Caki2 (cell line): ENCODE measurements at regions not wholly inside any gene's neighbourhood (a gene's known extent, or its start where the extent isn't known, plus 50 kb on each side); places are given as distances from the start of the nearest gene placed in this dataset.
"Not testable (repeated sequence)": the region's sequence is repeated elsewhere in the genome, so short reads cannot be mapped to it uniquely, and the experiment has no call there.

ENCODE experiments used
- DNase-seq: peaks from one replicate; pipeline ENCODE4 v3.0.0-alpha.2; 2015; ENCODE audit warnings: low read depth
- in situ Hi-C: cut with HindIII; loops from 2 replicates; pipeline ENCODE4 v1.10.0; 2016; ENCODE audit warnings: low sequenced_read_pairs, low pct_unique_long_range_greater_than_20kb, mixed read lengths

DNA sequence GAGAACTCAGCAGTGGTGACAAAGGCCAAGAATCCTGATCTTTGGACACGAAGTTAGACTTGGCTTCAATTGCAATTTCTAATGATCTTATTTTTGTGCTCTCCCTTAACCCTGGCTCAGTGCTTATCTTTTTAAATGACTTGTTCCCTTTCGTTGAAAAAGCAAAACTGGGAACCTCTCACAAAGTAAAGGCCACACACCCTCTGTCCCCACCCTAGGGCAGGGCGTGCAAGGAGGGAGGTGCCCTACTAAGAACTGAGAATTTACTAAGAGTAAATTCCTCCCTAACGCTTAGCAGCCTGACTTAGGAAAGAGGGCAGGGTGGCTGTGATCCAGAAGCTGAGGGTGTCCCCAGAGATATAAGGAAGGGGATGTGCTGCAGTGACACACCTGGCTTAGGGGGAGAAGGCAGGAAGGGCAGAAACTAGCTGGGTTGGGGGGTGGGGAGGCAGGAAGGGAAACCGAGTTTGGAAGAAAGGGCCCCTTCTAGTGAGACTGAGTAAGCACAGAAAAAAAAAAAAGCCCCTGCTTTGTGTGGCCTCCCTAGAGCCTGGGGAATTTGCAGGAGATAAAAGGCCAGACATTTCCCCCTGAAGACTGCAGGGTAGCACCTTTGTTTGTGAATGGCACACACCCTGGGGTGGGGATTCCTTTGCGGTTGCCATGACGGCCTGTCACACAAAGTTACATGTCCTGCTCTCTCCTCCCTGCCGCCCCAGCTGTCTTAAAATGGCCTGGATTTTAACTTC lies 435.1 kb downstream of the EFNB2 start:
- in situ Hi-C loops = no loop called here
- DNase-seq = no peak

DNA sequence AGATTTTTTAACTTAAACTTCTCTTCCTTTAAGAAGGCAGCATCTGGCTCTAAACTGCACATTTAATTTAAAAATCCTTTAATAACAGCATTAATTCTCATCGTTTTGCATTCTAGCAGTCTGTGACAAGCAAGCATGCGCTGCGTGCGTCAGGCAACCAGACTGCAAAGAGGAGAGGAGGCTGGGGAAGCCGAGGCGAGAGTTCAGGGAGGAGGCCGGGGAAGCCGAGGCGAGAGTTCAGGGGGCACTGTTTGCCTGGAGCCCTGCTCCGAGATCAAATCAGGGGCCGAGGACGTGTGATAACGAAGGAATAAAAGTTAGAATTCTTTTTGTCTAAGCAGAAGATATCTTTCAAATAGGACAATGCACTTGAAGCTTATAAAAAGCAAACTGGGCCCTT lies 435.7 kb downstream of the EFNB2 start:
- DNase-seq = no peak
- in situ Hi-C loops = no loop called here

DNA sequence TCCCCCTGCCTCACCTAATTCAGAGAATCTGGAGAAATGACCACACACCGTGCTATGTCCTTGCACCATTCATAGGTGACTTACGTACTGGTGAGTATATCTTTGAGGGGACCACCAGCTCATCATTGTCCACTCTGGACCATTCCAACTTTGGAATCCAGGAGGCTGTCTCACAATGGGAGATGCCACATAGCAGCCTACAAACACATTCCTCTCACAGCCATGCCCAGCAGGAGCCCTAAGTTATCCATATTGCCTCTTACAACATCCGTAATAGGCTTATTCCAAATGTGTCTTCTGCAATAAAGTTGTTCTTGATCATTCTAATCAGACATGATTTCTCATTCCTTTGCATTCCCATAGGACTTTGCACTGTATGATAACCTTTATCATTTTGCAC lies 436.7 kb downstream of the EFNB2 start:
- no peak for DNase-seq
- in situ Hi-C loops = no loop called here

DNA sequence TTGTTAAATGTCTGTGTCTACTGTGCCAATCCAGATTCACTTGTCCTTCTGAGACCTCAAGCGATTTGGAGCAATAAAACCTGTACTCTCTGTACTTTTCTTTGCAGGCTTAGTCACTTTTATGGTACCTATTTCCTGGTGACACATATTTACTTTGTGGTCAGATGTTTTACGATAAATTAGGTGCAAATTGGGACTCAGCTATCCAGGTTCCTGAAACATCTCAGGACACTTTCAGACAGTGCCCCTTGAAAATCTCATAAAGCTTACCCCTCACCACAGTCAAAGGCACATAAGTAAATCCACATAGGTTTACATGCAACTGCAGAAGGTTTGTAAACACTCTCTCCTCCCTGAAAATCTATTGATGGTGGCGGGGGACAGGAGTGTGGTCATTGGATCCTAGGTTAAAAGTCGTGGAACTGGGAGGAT lies 438.8 kb downstream of the EFNB2 start:
- DNase-seq = no peak
- in situ Hi-C loops = no loop called here

DNA sequence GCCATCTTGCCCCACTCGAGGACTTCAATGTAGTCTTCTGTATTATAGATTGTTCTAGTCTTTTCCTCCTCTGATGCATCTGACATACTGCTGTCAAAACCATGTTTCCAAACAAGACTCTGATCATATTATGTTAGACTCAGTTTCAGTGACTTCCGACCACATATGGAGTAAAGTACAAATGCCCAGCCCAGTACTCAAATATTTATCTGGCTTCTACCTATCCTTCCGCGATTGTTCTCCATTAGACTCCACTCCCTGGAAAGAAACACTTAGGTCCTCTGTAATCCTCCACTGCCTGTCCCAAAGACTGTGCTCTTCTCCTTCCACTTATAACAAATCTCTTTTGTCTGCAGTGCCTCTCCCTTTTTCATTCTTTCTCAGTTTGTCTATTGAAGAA lies 439.5 kb downstream of the EFNB2 start:
- in situ Hi-C loops = no loop called here
- DNase-seq = no peak

DNA sequence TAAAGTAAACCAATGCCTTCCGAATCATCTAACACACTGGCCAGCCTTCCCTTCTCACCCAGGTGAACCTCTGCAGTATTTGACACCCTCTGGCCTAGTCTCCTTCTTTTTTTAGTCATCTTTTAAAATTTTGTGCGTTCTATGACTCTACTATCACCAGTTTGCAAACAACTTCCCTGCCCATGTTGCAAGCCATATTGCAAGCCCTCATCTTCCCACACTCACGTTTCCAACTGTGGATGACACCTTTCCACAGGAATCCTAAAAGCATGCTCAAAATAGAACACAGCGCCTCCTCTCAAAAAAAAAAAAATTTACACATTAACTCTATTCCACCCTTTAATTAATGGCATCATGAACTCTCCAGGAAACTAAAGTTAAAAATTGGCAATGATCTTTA lies 440.1 kb downstream of the EFNB2 start:
- in situ Hi-C loops = no loop called here
- no peak for DNase-seq

DNA sequence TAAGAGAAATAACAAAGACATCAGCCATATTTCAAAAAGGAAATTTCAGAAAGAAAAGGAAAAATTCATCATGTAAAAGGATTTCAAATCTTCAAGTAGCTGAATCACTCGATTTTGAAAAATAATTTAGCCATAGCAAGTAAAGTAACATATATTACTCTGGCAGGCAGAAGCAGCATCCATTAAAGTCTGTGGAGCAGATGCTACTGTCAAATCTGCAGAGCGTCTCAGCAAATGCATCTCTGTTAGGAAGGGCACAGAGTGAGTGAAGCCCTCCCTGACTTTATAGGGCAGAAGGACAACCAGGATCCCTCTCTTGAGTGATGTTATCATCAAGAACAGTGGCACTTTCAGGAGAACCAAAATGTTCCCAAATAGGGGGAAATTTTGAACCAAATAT lies 445.5 kb downstream of the EFNB2 start:
- in situ Hi-C loops = no loop called here
- no peak for DNase-seq

DNA sequence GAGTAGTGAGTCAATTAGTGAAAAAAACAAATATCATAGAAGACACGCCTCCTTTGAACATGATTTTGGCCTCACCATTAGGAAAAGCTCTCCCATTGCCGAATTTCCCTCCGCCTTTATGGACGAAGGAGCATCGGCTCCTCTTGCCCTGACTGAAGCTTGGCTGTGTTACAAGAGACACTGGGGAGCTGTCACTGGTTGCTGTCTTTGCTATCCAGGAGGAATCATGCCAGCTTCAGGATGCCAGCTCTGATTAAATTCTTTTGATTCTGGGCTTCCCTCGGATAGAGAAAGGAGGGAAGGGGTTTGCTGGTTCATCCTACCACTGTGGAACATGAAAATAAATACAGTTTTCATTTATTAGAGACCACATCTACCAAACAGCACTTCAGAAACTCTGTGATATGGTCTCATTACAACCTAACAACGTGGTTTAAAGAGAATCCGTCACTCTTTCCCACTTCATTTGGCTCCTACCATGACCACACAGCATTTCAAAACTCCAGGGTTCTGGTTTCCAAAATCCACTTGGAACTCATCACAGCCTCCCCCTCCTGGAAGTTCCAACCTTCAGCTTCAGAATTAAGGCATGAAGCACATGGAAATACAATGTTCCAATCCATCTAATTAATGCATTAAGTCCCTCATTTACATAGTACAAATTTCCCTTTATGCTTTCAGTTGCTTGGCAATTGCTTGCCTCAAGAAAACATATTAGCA lies 446.0 kb downstream of the EFNB2 start:
- no peak for DNase-seq
- in situ Hi-C loops = no loop called here

DNA sequence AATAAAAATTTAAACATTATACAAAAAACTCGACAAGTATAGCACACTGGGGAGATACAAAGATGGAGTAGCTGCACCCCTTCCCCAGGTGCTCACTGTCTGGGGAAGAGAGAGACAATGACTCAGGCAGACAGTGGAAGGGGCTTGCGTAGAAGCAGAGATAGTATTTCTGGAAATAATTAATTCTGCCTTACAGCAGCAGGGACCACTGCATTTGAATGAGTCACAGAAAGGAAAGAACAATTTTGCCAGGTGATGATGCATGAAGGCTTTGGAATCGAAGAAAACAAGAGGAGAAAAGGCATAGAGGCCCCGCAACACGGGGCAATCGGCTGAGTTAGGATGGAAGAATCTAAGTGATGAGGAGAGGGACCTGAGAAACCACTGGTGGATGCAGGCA lies 447.4 kb downstream of the EFNB2 start:
- in situ Hi-C loops = no loop called here
- peak; percentile 76 for DNase-seq

DNA sequence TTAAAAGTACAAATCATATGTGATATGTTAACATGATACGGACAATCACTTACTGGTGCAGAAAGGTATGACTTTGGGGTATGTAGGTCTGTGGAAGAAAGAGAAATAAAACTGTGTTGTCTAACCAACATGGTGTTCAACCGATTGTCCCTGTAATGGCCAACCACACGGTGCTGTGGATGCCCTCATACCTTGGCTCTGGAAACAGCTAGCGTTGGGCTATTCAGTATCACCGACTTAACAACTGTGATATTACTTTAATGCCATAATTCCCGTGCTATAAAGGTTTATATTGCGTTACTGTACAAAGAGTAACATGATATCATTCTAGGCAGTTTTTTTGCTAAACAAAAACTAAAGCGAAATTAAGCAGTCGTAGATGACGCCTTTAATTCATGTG lies 448.3 kb downstream of the EFNB2 start:
- DNase-seq = no peak
- in situ Hi-C loops = no loop called here

DNA sequence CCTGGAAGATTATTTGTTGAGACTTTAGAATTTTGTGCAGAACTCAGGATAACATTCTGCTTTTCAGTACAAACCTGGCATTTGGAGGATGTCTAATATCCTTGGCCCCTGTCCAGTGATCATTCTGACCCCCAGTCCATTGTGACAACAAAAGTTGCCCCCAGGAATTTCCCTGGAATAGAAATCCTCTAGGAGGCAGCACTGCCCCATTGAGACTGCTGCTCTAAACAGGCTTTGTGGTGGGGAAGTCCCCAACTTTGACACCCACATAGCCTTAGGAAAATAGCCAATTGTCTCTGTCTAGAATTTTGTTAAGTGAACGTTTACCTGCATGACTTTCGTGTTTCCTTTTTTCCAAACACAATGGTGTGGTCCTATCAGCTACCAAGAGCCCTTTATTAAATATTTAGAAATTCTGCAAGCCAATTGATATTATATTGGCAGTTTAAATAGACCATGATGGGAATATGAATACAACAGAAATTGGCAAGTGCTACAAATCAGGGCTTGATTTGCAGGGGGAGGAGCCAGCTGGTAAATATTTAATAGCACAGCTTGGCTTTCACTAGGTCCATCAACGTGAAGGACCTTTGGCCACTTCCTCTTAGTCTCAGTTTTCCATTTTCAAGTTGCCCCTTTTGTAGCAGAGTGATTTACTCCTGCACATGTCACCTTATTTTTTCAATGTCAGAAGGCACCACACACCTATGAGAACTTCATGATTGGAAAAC lies 451.7 kb downstream of the EFNB2 start:
- in situ Hi-C loops = no loop called here
- DNase-seq = peak; percentile 31

DNA sequence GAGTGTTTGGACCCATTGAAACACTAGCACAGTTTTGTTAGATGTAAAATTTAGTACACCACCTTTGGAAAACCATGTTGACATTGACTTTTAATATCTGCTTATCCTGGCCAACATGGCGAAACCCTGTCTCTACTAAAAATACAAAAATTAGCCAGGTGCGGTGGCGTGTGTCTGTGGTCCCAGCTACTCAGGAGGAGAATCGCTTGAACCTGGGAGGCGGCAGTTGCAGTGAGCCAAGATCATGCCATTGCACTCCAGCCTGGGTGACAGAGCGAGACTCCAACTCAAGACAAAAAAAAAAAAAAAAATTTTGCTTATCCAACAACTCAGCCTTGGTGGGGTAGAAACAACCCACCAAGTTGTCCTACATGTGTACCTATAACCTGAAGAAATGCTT lies 454.2 kb downstream of the EFNB2 start:
- DNase-seq, in situ Hi-C loops: not testable (repeated sequence)

DNA sequence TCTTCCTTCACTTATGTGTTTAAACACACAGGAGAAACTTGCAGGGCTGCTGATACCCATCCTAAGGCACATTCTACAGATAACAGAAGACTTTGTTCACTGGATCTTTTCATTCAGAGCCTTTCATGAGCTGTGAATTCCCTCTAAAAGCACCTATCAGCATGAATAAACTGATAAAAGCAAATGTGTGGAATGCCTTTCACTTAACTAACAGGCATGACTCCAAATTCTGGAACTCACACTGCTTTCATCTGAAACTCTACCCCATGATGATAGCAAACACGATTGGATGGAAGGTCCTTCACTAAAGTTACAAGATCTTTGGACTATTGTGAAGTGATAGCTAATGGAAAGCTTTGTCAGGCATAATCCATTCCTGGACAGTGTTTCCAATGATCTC lies 457.3 kb downstream of the EFNB2 start:
- in situ Hi-C loops = no loop called here
- DNase-seq = no peak

DNA sequence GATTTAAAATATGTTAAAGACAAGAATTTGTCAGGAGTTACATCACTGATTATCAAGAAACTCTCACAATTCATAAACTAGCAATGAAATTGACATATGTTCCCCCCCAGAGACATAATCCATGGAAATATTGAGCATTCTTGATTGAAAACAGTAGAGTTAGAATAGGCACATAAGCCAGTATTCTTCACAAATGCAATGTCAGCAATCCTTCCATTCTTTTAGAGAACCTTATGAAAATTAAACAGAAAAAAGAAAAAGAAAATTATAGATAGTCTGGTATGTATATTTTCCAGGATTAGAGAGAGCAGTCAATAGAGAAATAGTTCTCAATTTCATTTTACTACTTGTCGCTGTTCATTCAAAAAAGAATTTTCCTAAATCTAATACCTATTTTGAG lies 458.4 kb downstream of the EFNB2 start:
- DNase-seq = no peak
- in situ Hi-C loops = no loop called here

DNA sequence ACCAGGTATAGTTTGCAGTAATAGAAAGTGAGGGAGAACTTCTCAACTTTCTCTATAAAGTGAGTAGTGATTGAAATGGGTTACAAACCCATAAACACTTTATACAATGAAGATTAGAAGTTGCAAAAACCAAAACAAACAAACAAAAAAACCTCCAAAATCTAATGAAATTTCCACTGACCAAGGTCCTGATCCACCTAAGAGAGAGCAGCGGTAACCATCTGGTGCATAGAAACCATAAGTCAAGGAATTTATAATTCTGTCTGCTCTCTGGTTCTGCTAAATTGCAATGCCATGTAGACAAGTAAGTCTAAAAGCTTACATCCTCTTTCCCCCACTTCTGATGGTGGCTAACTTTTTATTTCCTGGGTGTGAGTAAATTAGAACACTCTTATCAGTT lies 463.4 kb downstream of the EFNB2 start:
- DNase-seq = no peak
- in situ Hi-C loops = no loop called here

DNA sequence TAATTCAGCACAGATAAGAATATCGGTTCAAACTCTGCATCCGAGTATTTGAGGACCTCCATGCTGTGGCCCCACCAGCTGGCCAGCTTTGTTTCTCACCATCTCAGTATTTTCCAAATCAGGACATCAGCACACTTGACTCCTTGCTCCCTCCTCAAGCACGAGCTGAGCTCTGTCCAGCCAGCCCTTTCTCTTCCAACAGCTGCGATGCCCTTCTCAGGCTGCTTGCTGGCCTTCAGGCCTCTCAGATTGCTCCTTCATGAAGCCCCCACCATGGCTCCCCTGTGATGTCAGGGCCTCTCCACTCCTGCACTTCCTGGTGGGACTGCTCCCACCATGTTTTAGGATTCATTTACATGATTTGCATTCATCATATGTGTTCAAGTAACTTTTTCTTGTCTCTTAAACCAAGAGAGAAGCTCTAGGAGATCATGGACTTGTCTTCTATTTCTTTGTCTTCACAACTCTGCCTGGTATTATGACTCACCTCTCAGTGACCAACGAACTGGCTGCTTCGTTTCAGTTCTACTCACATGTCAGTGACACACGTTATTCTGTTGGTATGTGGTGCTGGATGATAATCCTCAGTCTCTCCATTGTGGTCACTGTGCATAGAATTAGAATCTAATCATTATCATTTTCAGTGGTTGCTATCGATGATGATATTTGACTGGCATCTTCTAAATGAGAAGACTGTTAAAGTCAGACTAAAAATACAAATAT lies 471.7 kb downstream of the EFNB2 start:
- peak; percentile 41 for DNase-seq
- in situ Hi-C loops = no loop called here

DNA sequence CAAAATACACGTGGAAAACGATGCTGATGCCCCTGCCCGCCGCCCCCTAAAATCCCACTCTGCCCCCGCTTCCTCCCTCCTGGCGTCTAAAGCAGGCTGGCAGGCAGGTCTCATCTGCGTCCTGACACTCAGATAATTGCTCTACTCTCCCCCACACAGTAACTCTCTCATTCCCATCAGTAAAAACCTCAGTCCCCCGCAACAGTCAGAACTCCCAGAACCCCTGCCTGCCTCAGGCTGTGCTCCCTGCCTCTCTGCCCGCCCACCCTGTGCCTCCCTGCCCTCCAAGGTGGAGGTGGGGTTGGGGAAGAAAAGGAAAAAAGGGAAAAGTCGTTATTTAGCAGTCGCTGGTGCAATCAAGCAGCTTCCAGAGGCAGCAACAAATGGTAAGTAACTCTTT lies 473.7 kb downstream of the EFNB2 start:
- in situ Hi-C loops = no loop called here
- DNase-seq = no peak

DNA sequence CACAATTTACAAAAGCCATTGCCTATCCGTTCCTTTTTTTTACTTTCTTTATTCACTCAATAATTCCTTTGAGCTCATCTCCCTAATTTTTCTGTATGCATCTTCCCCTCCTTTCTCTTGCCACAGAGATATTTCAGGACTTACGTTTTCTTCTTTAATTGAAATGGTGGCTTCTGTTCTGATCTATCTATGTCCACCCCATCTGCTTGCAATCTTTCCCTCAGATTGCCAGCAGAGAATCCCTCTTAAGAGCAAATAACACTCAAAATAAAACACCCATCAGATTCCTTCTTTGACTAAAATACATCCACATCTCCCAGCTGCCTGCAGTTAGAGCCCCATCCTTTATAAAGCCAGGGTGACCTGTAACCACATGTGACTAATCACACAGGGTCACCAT lies 478.6 kb downstream of the EFNB2 start:
- DNase-seq = no peak
- in situ Hi-C loops = no loop called here
